ENCODE measurements at regions not wholly inside any gene's neighbourhood (a gene's known extent, or its start where the extent isn't known, plus 50 kb on each side); places are given as distances from the start of the nearest gene placed in this dataset.

DNA sequence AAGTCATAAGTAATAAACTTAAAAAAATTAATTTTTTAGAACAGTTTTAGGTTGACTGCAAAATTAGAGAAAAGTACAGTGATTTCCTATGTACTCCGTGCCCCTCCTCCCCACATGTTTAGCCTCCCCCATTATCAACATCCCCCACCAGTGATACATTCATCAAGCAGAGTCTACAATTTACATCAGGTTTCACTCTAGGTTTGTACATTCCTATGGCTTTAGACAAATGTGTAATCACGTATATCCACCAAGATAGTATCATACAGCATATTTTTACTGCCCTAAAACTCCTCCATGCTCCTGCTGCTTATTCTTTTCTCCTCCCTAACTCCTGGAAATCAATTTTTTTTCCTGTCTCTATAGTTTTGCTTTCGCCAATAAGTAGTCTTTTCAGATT lies 438.7 kb downstream of the LRFN5 start:
- TF ChIP-seq, protein P1, sequence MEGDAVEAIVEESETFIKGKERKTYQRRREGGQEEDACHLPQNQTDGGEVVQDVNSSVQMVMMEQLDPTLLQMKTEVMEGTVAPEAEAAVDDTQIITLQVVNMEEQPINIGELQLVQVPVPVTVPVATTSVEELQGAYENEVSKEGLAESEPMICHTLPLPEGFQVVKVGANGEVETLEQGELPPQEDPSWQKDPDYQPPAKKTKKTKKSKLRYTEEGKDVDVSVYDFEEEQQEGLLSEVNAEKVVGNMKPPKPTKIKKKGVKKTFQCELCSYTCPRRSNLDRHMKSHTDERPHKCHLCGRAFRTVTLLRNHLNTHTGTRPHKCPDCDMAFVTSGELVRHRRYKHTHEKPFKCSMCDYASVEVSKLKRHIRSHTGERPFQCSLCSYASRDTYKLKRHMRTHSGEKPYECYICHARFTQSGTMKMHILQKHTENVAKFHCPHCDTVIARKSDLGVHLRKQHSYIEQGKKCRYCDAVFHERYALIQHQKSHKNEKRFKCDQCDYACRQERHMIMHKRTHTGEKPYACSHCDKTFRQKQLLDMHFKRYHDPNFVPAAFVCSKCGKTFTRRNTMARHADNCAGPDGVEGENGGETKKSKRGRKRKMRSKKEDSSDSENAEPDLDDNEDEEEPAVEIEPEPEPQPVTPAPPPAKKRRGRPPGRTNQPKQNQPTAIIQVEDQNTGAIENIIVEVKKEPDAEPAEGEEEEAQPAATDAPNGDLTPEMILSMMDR (IDR thresholded peaks at IDR 0.05), result no peak
- TF ChIP-seq EP300 (IDR thresholded peaks at IDR 0.05) (no peak), POLR2A (IDR thresholded peaks at IDR 0.05) (no peak)
